ENCODE measurements at regions not wholly inside any gene's neighbourhood (a gene's known extent, or its start where the extent isn't known, plus 50 kb on each side); places are given as distances from the start of the nearest gene placed in this dataset.

DNA sequence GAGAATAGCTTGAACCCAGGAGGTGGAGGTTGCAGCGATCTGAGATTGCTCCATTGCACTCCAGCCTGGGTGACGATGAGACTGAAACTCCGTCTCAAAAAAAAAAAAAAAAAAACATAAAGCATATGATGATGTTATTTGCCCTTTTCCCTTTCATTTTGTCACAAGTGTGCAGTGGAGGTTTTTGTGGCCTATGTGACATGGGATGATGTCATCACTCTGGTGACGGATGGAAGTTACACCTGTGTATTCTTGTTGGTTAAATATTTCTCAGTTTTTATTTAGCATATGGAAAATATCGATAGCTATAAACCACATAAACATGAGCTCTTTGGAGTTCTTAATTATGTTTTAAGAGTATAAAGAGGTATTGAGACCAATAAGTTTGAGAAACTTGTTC lies 71.8 kb upstream of the EMX2 start:
- no peak for DNase-seq (ENCODE audit: low spot score)
- no peaks in the 10 kb centered on the region for H3K9me2 ChIP-seq (ENCODE audit: insufficient read depth, low read length)
- no peaks in the 10 kb centered on the region for H4K20me1 ChIP-seq (ENCODE audit: insufficient read depth, low read length)
- no peaks in the 10 kb centered on the region for H3K4me1 ChIP-seq (ENCODE audit: insufficient read depth, low read length, poor library complexity, severe bottlenecking)
- TF ChIP-seq EZH2phosphoT487 (IDR thresholded peaks at IDR 0.05; ENCODE audit: borderline replicate concordance, low read depth, low read length) = no peak
- TF ChIP-seq, protein P1, sequence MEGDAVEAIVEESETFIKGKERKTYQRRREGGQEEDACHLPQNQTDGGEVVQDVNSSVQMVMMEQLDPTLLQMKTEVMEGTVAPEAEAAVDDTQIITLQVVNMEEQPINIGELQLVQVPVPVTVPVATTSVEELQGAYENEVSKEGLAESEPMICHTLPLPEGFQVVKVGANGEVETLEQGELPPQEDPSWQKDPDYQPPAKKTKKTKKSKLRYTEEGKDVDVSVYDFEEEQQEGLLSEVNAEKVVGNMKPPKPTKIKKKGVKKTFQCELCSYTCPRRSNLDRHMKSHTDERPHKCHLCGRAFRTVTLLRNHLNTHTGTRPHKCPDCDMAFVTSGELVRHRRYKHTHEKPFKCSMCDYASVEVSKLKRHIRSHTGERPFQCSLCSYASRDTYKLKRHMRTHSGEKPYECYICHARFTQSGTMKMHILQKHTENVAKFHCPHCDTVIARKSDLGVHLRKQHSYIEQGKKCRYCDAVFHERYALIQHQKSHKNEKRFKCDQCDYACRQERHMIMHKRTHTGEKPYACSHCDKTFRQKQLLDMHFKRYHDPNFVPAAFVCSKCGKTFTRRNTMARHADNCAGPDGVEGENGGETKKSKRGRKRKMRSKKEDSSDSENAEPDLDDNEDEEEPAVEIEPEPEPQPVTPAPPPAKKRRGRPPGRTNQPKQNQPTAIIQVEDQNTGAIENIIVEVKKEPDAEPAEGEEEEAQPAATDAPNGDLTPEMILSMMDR (conservative IDR thresholded peaks at IDR 0.05; ENCODE audit: low read length) = no peak
- no peak overlapping the region for H3K4me3 ChIP-seq (ENCODE audit: low read depth, low read length, poor library complexity, severe bottlenecking)
- BruUV-seq (replicated peaks) = no TSS peak
- POLR2A ChIA-PET = interaction anchor here (0.7 to 0.8 kb wide), 3 partner anchors 9 to 283 kb away, joined by 5 to 7 read pairs (median 5); no protein-coding TSS in a partner anchor
- H3K79me2 ChIP-seq (ENCODE audit: insufficient read depth, low read depth, low read length) = no peaks in the 10 kb centered on the region
- H3K4me2 ChIP-seq (ENCODE audit: low read length) = no peak overlapping the region
- CTCF ChIA-PET (ENCODE audit: unreplicated experiment) = no interaction called here
- H2AFZ ChIP-seq (ENCODE audit: low read length) = no peak overlapping the region
- H3K27ac ChIP-seq (ENCODE audit: low read depth, low read length, poor library complexity, severe bottlenecking) = no peak overlapping the region
- H3K36me3 ChIP-seq (ENCODE audit: insufficient read depth, low read length) = no peaks in the 10 kb centered on the region
- intact Hi-C loops (cut with micrococcal nuclease; ENCODE audit: unreplicated experiment) = no loop called here
- no peaks in the 10 kb centered on the region for H3K9me3 ChIP-seq (ENCODE audit: low read length)

DNA sequence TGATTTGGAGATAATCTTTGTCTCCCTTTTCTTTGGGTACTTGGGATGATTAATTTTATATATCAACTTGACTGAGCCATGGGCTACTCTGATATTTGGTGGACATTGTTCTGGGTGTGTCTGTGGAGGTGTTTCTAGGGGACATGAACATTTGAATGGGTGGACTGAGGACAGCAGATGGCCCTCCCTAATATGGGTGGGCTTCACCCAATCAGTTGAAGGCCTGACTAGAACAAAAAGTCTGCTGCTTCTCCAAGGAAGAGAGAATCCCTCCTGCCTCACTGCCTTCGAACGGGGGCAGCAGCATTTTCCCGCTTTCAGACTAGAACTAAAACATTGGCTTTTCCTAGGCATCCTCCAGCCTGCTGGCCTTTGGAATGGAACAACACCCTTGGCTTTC lies 73.9 kb upstream of the EMX2 start:
- no peak for DNase-seq (ENCODE audit: low spot score)
- Histone ChIP-seq H2AFZ (ENCODE audit: low read length) (no peak overlapping the region), H3K9me2 (ENCODE audit: insufficient read depth, low read length) (no peaks in the 10 kb centered on the region), H4K20me1 (ENCODE audit: insufficient read depth, low read length) (no peaks in the 10 kb centered on the region), H3K36me3 (ENCODE audit: insufficient read depth, low read length) (no peaks in the 10 kb centered on the region), H3K4me3 (ENCODE audit: low read depth, low read length, poor library complexity, severe bottlenecking) (no peak overlapping the region), H3K79me2 (ENCODE audit: insufficient read depth, low read depth, low read length) (no peaks in the 10 kb centered on the region), H3K9me3 (ENCODE audit: low read length) (no peaks in the 10 kb centered on the region), H3K27ac (ENCODE audit: low read depth, low read length, poor library complexity, severe bottlenecking) (no peak overlapping the region), H3K4me2 (ENCODE audit: low read length) (no peak overlapping the region), H3K4me1 (ENCODE audit: insufficient read depth, low read length, poor library complexity, severe bottlenecking) (no peaks in the 10 kb centered on the region)
- BruUV-seq (replicated peaks) = no TSS peak
- intact Hi-C loops (cut with micrococcal nuclease; ENCODE audit: unreplicated experiment) = no loop called here
- ChIA-PET POLR2A (no interaction called here), CTCF (ENCODE audit: unreplicated experiment) (no interaction called here)
- TF ChIP-seq, protein P1 (conservative IDR thresholded peaks at IDR 0.05; ENCODE audit: low read length) = no peak
- TF ChIP-seq EZH2phosphoT487 (IDR thresholded peaks at IDR 0.05; ENCODE audit: borderline replicate concordance, low read depth, low read length) = no peak

DNA sequence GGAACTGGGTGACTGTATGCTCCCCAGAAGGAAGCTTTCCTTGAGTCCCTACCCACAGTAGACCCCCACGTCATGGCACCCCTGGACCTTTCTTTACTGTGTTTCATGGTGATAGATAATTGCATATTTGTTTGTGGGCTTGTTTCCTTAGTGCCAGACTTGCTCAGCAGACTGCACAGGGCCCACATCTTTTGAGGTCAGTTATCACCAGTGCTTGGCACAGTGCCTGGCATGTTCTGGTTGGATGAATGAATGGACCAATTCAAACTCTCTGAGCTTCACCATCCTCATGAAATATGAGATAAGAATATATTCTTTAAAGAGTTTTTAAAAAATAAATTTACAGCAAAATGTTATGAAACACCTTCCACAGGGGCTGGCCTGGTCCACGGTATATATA lies 78.4 kb upstream of the EMX2 start:
- Histone ChIP-seq H3K4me1 (ENCODE audit: insufficient read depth, low read length, poor library complexity, severe bottlenecking) (no peaks in the 10 kb centered on the region), H3K27ac (ENCODE audit: low read depth, low read length, poor library complexity, severe bottlenecking) (no peak overlapping the region), H4K20me1 (ENCODE audit: insufficient read depth, low read length) (no peaks in the 10 kb centered on the region), H3K9me2 (ENCODE audit: insufficient read depth, low read length) (no peaks in the 10 kb centered on the region), H3K36me3 (ENCODE audit: insufficient read depth, low read length) (no peaks in the 10 kb centered on the region), H3K79me2 (ENCODE audit: insufficient read depth, low read depth, low read length) (no peaks in the 10 kb centered on the region), H3K4me2 (ENCODE audit: low read length) (no peak overlapping the region), H2AFZ (ENCODE audit: low read length) (no peak overlapping the region), H3K4me3 (ENCODE audit: low read depth, low read length, poor library complexity, severe bottlenecking) (no peak overlapping the region), H3K9me3 (ENCODE audit: low read length) (no peaks in the 10 kb centered on the region)
- BruUV-seq (replicated peaks) = no TSS peak
- CTCF ChIA-PET (ENCODE audit: unreplicated experiment) = no interaction called here
- no peak for TF ChIP-seq EZH2phosphoT487 (IDR thresholded peaks at IDR 0.05; ENCODE audit: borderline replicate concordance, low read depth, low read length)
- TF ChIP-seq, protein P1 (conservative IDR thresholded peaks at IDR 0.05; ENCODE audit: low read length) = no peak
- intact Hi-C loops (cut with micrococcal nuclease; ENCODE audit: unreplicated experiment) = no loop called here
- POLR2A ChIA-PET = interaction anchor here (0.6 kb wide), 1 partner anchor 32 kb away, joined by 6 read pairs; no protein-coding TSS in a partner anchor
- DNase-seq (ENCODE audit: low spot score) = no peak

Data from OCI-LY7 (cell line).